OCI-LY3 (cell line): ENCODE measurements at regions not wholly inside any gene's neighbourhood (a gene's known extent, or its start where the extent isn't known, plus 50 kb on each side); places are given as distances from the start of the nearest gene placed in this dataset.

Source experiments
- H2AFZ ChIP-seq: fragments of 200-600, 300-600 bp; shearing (Covaris generic); 2 replicates; pipeline ENCODE4 v1.6.0; 2014; ENCODE audit warnings: antibody characterized with exemption, low read depth, low read length
- H3K27ac ChIP-seq: fragments of 200-600, 300-600 bp; sonication (generic); 2 replicates; pipeline ENCODE4 v1.5.1; 2014; ENCODE audit warnings: mild to moderate bottlenecking, low read length, moderate library complexity, mixed read lengths
- H3K27me3 ChIP-seq: fragments of 200-600, 300-600 bp; sonication (generic); 2 replicates; pipeline ENCODE4 v1.6.1; 2014; ENCODE audit warnings: low read depth, low read length, mixed read lengths
- H3K36me3 ChIP-seq: fragments of 200-600, 300-600 bp; sonication (generic); replicated peaks from 2 replicates; pipeline ENCODE3; 2014; ENCODE audit warnings: low read depth, low read length, mixed read lengths
- H3K4me1 ChIP-seq: fragments of 300-600, 200-600 bp; sonication (generic); 2 replicates; pipeline ENCODE4 v1.6.1; 2014; ENCODE audit warnings: low read length, mixed read lengths
- H3K4me2 ChIP-seq: fragments of 200-600, 300-600 bp; sonication (generic); 2 replicates; pipeline ENCODE4 v1.6.1; 2014; ENCODE audit warnings: low read length, mixed read lengths
- H3K4me3 ChIP-seq: fragments of 300-600, 200-600 bp; sonication (generic); 2 replicates; pipeline ENCODE4 v1.5.1; 2014; ENCODE audit warnings: antibody characterized with exemption, mild to moderate bottlenecking, low read length, moderate library complexity
- H3K79me2 ChIP-seq: fragments of 300-600, 200-600 bp; shearing (Covaris generic); 2 replicates; pipeline ENCODE4 v1.6.1; 2014; ENCODE audit warnings: mild to moderate bottlenecking, low read length, mixed read lengths
- H3K9ac ChIP-seq: fragments of 300-600, 200-600 bp; shearing (Covaris generic); 2 replicates; pipeline ENCODE4 v1.6.0; 2014; ENCODE audit warnings: mild to moderate bottlenecking, low read length, moderate library complexity
- H3K9me3 ChIP-seq: fragments of 200-600, 300-600 bp; shearing (Covaris generic); 2 replicates; pipeline ENCODE4 v1.6.1; 2014; ENCODE audit warnings: low read length, mixed read lengths; ENCODE audit not compliant: insufficient read depth
- H4K20me1 ChIP-seq: fragments of 200-600, 300-600 bp; sonication (generic); 2 replicates; pipeline ENCODE4 v1.6.1; 2016; ENCODE audit warnings: low read length, mixed read lengths; ENCODE audit not compliant: insufficient read depth
- EZH2phosphoT487 ChIP-seq: fragments of 200-600 bp; shearing (Covaris generic); IDR thresholded peaks from 2 replicates; pipeline ENCODE4 v1.6.1; 2018; ENCODE audit warnings: antibody characterized with exemption, mixed run types, low read depth
- TF ChIP-seq, protein P1 (sequence below): fragments of 200-600, 300-600 bp; sonication (generic); IDR thresholded peaks from 2 replicates; pipeline ENCODE4 v1.5.1; 2014; ENCODE audit warnings: antibody characterized with exemption, low read length, low read depth

DNA sequence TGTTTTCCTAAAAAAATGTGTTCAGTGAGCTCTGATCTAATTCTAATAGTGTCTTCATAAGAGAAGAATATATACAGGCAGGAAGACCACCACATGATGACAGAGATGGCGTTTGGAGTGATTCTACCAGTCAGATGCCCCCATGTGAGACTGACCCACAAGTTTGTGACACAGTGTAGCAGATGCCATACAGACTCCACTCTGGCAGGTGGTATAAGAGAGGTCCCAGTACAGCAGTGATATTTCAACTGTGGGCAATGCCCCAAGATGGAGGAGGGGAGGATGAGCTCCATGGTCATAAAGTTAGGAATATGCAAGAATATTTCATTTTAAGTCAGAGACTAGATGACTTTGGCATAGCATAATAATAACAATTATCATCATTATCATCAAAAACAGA lies 1022.6 kb downstream of the KCNMA1 start:
- H4K20me1 ChIP-seq = no peaks in the 10 kb centered on the region
- H2AFZ ChIP-seq = no peak overlapping the region
- TF ChIP-seq, protein P1, sequence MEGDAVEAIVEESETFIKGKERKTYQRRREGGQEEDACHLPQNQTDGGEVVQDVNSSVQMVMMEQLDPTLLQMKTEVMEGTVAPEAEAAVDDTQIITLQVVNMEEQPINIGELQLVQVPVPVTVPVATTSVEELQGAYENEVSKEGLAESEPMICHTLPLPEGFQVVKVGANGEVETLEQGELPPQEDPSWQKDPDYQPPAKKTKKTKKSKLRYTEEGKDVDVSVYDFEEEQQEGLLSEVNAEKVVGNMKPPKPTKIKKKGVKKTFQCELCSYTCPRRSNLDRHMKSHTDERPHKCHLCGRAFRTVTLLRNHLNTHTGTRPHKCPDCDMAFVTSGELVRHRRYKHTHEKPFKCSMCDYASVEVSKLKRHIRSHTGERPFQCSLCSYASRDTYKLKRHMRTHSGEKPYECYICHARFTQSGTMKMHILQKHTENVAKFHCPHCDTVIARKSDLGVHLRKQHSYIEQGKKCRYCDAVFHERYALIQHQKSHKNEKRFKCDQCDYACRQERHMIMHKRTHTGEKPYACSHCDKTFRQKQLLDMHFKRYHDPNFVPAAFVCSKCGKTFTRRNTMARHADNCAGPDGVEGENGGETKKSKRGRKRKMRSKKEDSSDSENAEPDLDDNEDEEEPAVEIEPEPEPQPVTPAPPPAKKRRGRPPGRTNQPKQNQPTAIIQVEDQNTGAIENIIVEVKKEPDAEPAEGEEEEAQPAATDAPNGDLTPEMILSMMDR = no peak
- no peak for TF ChIP-seq EZH2phosphoT487
- peaks cover 14% of the 10 kb centered on the region for H3K4me1 ChIP-seq
- H3K27me3 ChIP-seq = no peaks in the 10 kb centered on the region
- H3K4me3 ChIP-seq = no peak overlapping the region
- no peak overlapping the region for H3K9ac ChIP-seq
- H3K79me2 ChIP-seq = no peaks in the 10 kb centered on the region
- H3K36me3 ChIP-seq = no peaks in the 10 kb centered on the region
- no peak overlapping the region for H3K4me2 ChIP-seq
- H3K27ac ChIP-seq = no peak overlapping the region
- H3K9me3 ChIP-seq = no peaks in the 10 kb centered on the region
